ENCODE measurements at regions not wholly inside any gene's neighbourhood (a gene's known extent, or its start where the extent isn't known, plus 50 kb on each side); places are given as distances from the start of the nearest gene placed in this dataset.

DNA sequence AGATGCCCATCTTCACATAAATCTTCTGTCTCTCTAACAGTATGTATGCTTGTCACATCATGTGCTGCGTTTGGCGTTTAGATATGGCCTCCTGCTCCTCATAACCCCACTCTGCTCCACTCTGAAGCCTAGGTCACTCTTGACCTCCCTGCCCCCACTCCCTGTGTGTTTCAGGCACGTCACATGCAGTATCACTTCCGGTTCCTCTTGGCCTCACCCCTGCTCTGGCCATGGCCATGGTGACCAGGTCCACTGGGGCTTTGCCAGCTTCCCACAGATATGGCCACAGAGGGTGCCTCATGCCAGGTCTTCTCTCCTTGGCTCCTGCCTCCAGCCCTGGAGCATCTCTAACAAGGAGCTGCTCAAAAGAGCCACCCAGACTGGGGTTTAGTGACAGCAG is 160.0 kb downstream of the RNF152 start:
- no peak for DNase-seq
- Histone ChIP-seq H3K9me3 (no peaks in the 10 kb centered on the region), H3K27me3 (no peaks in the 10 kb centered on the region), H3K36me3 (no peaks in the 10 kb centered on the region), H3K4me1 (no peaks in the 10 kb centered on the region), H3K4me3 (ENCODE audit: low read depth, low read length) (no peak overlapping the region)
- TF ChIP-seq, protein P1, sequence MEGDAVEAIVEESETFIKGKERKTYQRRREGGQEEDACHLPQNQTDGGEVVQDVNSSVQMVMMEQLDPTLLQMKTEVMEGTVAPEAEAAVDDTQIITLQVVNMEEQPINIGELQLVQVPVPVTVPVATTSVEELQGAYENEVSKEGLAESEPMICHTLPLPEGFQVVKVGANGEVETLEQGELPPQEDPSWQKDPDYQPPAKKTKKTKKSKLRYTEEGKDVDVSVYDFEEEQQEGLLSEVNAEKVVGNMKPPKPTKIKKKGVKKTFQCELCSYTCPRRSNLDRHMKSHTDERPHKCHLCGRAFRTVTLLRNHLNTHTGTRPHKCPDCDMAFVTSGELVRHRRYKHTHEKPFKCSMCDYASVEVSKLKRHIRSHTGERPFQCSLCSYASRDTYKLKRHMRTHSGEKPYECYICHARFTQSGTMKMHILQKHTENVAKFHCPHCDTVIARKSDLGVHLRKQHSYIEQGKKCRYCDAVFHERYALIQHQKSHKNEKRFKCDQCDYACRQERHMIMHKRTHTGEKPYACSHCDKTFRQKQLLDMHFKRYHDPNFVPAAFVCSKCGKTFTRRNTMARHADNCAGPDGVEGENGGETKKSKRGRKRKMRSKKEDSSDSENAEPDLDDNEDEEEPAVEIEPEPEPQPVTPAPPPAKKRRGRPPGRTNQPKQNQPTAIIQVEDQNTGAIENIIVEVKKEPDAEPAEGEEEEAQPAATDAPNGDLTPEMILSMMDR (IDR thresholded peaks at IDR 0.05; ENCODE audit: low read depth, low read length), result no peak

DNA sequence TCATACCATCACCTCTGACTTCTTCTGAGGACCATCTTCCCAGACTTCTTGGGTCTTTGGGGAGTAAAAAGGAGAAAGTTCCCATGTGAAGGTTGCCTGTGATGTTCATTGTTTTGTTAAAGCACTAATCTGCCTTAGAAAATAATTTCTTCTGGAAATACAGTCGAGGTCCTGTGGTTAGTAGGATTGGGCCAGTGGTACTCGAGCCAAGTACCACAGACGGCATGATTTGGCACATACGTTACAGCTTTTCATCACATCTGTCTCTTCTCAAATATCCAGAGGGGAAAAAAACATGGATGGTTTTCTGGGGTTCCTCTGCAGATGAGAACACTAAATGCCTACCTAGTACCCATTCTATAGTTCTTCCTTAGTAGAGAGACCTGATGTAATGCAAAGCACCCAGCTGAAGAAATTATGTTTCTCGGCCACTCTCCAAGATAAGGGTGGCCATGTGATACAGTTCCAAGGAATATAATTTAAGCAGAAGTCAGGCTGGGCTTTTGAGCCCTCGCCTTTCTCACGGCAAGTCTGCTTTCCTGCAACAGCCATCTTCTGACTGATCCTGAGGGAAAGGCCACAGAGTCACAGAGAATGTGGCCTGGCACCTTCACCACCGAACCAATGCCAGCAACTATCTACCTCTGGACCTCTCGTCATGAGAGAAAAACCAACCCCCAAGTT is 161.0 kb downstream of the RNF152 start:
- no peaks in the 10 kb centered on the region for H3K9me3 ChIP-seq
- no peaks in the 10 kb centered on the region for H3K36me3 ChIP-seq
- no peaks in the 10 kb centered on the region for H3K27me3 ChIP-seq
- no peaks in the 10 kb centered on the region for H3K4me1 ChIP-seq
- DNase-seq, result no peak
- TF ChIP-seq, protein P1 (IDR thresholded peaks at IDR 0.05; ENCODE audit: low read depth, low read length), result no peak
- no peak overlapping the region for H3K4me3 ChIP-seq (ENCODE audit: low read depth, low read length)

DNA sequence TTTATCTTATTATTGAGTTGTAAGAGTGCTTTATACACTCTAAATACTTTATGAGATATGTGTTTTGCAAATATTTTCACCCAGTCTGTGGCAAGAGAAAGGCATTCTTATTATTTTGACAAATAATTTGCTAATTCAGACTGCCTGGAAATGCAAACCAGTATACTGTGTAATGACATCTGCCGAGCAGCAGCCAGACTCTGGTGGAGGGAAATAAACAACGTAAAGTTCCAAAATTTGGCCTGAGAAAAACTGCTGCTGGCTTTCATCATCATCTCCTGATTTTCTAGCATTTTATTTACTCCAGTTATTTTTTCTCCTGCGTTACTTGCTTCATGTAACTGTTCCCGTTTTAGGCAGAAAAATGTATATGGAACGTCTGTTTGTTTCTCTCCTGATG is 161.6 kb downstream of the RNF152 start:
- Histone ChIP-seq H3K4me1 (no peaks in the 10 kb centered on the region), H3K4me3 (ENCODE audit: low read depth, low read length) (no peak overlapping the region), H3K27me3 (no peaks in the 10 kb centered on the region), H3K36me3 (no peaks in the 10 kb centered on the region), H3K9me3 (no peaks in the 10 kb centered on the region)
- TF ChIP-seq, protein P1 (IDR thresholded peaks at IDR 0.05; ENCODE audit: low read depth, low read length), result no peak
- no peak for DNase-seq

DNA sequence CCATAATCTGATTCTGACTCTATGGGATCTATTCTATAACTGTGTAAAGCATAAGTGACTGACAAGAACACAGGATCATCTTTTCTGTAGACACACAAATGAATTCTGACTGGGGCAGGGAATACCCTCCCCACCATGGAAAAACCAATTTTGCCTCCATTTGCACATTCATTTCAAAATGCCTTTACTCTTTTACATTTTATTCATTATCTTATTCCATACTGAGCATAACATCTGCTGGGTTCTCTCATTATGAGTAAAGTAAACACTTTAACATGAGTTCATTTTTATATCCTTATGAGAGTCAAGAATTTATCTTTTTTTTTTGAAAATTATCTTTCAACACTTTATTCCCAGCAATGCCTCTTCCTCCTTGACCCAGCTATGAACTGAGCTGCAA is 163.5 kb downstream of the RNF152 start:
- H3K4me3 ChIP-seq (ENCODE audit: low read depth, low read length), result no peak overlapping the region
- H3K9me3 ChIP-seq, result no peaks in the 10 kb centered on the region
- no peaks in the 10 kb centered on the region for H3K36me3 ChIP-seq
- no peaks in the 10 kb centered on the region for H3K27me3 ChIP-seq
- no peak for DNase-seq
- TF ChIP-seq, protein P1 (IDR thresholded peaks at IDR 0.05; ENCODE audit: low read depth, low read length), result no peak
- H3K4me1 ChIP-seq, result no peaks in the 10 kb centered on the region

DNA sequence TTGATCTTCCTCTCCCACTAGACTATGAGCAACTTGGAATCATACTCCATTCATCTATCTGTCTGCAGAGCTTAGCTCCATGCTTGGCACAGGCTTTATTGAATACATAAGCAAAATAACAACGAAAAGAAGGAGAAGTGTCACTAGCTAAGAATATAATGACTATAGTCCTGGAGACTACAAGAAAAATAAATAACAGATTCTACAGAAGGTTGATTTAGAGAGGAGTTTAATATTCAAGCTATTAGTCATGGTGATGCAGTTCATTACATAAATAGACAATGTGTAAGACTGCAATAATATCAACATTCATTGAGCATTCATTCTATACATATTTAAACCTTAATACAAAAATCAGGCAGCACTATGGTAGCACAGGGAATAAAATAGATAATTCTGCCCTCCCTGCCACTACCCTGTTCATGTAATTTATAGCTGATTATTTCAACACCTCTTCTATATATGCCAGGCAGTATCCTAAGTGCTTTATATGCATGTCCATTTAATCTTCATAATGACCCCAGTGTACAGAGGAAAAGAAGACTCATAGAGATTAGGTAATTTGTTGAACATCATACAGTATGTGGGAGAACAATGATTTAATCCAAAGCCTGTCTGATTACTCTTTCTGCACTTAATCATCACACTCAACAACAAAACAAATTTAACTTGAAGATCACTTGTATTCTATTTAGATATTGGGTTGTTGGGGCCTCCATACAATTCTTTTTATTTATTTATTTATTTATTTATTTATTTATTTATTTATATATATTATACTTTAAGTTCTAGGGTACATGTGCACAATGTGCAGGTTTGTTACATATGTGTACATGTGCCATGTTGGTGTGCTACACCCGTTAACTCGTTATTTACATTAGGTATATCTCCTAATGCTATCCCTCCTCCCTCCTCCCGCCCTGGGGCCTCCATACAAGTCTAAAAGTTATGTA is 165.3 kb downstream of the RNF152 start:
- no peaks in the 10 kb centered on the region for H3K4me1 ChIP-seq
- no peaks in the 10 kb centered on the region for H3K27me3 ChIP-seq
- no peaks in the 10 kb centered on the region for H3K9me3 ChIP-seq
- no peak overlapping the region for H3K4me3 ChIP-seq (ENCODE audit: low read depth, low read length)
- DNase-seq, result no peak
- H3K36me3 ChIP-seq, result no peaks in the 10 kb centered on the region
- TF ChIP-seq, protein P1 (IDR thresholded peaks at IDR 0.05; ENCODE audit: low read depth, low read length), result no peak

DNA sequence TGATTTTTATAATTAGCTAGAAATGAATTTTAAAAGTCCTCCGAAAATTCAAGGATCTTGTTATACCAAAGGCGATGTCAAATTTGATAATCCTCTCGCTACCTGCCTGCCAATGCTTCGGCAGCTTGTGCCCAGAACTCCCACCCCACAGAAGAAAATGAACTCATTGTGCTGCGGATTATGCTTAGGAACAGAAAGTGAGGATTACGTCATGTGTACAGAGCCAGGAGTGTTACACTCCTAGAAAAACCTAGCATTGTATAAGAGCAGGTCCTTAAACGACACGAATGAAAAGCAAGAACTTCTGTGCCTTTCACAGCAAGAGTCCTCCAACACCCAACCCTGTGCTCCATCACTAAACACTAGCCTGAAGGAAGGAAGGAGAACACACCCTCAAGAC is 168.3 kb downstream of the RNF152 start:
- Histone ChIP-seq H3K36me3 (no peaks in the 10 kb centered on the region), H3K9me3 (no peaks in the 10 kb centered on the region), H3K4me3 (ENCODE audit: low read depth, low read length) (no peak overlapping the region), H3K27me3 (no peaks in the 10 kb centered on the region), H3K4me1 (no peaks in the 10 kb centered on the region)
- TF ChIP-seq, protein P1 (IDR thresholded peaks at IDR 0.05; ENCODE audit: low read depth, low read length), result no peak
- no peak for DNase-seq

Data from BE2C (cell line).